A172 (cell line): ENCODE measurements at regions not wholly inside any gene's neighbourhood (a gene's known extent, or its start where the extent isn't known, plus 50 kb on each side); places are given as distances from the start of the nearest gene placed in this dataset.
A peak's percentile ranks its signal among the peaks of the same experiment; 100 is the strongest.

Source experiments
- DNase-seq: peaks from one replicate; pipeline ENCODE4 v3.0.0-alpha.2; 2015; ENCODE audit warnings: low spot score

DNA sequence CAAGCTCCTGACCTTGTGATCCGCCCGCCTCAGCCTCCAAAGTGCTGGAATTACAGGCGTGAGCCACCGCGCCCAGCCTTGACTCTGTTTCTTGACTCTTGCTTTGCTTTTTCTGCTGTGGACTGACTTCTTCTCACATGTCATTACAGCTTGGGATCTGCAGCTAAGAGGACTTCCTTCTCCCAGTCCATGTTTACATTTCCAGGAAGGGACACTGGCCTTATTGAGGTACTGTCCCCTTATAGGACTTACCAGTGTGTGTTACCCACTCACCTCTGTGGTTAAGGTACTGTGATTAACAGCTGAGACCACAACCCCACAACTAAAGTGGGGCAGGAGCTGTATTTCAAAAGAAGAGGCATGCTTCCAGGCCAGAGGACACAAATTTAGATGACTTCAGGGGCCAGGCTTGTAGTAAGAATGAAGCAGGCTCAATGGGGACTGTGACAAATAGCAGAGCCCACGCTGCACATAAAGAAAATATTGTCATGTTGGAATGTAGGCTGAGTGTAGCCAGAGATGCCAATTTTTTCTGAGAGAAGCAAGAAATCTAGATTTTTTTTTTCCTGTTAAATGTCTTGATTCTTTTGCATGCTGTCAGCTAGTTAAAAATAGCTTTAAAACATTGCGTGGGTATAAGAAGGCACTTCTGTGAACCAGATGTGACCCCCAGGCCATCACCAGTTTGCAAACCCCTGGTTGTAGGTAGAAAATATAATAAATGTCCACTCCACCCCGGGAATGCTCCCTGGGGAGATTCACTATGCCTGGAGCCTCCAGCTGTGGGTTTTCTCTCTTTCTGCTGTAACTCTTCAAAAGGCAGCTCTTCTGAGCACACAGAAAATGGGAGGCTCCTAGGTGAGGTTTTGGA lies 75.0 kb downstream of the PTPDC1 start:
- no peak for DNase-seq

DNA sequence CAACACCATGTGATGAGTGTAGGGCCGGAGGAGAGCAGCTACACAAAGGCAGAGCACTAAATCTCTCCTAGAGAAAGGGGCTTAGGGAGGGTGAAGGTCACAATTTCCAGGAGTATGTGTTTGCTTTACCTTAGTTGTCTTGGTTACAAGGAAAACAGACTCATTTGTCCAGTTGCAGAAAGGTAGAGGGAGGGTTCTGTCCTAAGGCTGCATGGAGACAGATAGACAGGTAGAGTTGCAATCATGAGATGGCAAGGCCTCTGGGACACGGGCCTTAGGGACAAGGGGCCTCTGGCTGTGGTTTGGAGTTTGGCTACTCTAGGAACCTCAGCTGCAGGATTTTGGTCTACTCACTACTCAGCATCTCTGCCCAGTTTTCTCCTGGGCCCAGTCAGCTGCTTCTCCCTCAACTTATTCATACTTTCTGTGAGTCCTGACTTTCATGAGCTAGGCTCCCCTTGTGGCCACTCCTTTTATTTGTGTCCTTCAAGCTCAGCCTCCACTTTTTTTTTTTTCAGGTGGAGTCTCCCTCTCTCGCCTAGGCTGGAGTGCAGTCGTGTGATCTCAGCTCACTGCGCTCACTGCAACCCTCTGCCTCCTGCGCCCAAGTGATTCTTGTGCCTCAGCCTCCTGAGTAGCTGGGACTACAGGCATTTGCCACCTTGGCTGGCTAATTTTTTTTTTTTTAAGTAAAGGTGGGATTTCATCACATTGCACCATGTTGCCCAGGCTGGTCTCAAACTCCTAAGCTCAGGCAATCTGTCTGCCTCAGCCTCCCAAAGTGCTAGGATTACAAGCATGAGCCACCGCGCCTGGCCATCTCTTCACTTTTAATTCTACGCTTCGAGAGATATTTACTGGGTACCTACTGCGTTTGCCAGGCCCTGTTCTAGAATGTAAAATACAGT lies 76.6 kb downstream of the PTPDC1 start:
- DNase-seq: no peak

DNA sequence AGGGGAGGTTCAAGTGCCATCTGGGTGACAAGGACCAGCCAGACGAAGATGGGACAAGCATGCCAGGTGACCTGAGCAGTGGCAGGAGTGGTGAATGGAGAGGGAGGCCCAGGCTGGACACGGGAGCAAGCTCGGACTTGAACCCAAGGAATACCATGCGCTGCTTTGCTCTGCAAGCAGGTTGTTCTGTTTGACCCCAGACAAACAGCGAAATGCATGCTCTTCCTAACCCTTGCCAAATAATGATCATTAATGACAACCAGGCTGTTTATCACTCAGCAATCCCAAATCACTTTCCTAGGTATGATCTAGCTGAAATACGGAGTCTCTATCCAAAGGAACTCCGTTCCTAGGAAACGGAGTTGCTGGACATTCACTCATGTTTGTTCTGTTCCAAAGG lies 77.4 kb downstream of the PTPDC1 start:
- DNase-seq: no peak

DNA sequence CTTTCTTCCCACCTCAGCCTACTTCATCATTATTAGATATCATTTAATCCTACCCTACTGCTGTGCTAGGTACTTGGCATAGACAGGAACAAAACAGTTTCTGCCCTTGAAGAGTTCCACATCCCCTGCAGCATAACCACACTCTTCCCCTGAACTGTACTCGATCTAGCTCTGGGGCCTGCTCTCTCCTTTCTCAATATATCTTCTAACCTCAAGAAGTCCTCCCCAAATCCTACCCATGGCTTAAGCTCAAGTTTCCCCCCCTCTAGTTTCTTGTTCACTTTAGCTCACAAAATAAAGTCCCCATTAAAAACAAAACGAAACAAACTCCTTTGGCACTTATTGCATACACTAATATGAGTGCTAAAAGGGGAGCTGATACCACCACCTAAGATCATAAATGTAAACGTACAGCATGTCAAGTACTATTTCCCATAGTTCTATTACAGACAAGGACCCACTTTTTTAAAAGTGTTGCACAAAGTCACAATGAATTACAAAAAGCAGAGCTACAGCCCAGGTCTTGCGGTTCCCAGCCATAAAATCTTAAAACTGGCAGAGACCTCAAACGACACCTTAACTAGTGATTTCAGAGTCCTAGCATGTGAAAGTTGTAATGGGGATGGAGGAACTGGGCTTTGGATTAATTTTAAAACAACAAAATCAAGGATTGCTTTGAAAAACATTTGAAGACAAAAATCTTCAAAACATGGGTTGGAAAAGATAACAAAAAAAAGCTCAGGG lies 80.7 kb downstream of the PTPDC1 start:
- no peak for DNase-seq

DNA sequence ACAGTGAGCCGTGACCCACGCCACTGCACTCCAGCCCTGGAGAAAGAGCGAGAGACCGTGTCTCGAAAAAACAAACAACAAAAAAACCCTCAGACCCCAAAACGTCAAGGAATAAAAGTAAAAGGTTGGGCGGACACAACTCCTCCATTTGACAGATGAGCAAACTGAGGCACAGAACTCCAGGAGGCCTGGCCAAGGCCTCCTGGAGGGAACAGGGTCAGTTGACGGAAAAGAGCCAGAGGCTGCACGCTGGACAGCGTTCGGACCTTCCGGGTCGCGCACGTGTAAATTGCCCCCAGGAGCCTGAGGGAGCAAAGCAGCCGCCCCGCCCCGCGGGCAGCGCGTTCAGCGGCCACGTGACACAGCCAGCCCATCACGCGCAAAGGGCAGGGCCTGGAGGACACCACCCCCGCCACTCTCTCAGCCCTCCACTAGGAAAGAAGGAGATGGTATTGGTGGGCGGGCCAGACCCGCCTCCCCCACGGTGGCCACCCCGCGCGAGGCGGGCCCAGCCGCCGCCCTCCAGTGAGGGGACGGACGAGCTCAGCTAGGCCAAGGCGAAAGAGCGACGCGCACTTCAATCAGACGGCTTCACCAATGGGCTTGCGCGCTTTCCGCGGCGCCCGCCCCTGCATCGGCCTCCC lies 81.5 kb downstream of the PTPDC1 start:
- DNase-seq: peak; percentile 99

DNA sequence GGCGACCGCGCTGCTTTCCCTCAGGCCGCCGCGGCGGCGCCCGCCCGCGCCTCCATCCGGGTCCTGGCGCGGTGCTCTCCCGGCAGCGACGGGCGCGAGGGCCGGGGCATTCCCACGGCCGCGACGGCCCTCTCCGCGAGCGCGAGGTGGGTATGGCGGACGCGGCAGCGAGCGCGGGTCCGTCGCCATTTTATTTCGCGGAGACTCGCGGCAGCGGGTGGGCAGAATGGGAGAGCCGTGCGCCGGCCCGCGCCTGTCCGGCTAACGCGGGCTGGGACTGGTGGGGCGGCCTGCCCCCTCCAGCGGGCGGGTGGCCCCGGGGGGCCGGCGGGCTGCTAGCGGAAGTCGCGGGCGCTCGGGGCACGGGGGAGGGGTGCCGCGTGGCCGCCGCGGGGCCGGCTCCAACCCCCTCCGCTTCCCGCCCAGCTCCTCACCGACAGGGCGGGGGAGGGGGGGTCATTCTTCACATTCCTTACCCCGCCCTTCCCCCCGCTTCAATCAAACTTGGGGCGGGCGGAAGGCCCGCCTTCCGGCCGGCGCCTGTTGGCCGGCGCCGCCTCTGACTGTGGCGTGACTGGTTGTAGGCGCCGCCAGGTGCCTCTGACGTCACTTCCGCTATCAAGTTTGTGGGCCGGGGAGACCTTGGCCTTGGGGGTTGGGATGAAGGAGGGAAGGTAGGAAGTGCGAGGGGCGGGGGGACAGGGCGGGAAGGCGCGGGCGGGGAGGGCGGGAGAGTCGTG lies 82.1 kb downstream of the PTPDC1 start:
- DNase-seq: peak; percentile 99

DNA sequence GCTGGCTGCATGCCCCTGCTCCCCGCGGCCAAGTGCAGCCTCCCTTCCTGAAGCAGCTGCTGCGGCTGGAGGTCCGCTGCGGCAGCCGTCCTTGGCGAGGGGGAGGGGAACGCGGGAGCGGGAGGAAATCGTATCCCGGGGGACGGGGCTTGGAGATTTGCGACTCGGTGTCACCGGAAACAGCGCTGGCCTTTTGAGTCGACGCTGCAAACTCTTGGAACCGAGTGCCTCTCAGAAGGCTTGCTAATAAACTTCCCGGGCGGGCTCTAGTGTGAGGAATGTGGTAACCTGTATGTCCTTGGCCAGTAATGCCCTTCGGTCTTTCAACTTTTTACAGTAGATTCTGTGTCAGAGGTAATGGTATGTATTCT lies 82.7 kb downstream of the PTPDC1 start:
- no peak for DNase-seq

DNA sequence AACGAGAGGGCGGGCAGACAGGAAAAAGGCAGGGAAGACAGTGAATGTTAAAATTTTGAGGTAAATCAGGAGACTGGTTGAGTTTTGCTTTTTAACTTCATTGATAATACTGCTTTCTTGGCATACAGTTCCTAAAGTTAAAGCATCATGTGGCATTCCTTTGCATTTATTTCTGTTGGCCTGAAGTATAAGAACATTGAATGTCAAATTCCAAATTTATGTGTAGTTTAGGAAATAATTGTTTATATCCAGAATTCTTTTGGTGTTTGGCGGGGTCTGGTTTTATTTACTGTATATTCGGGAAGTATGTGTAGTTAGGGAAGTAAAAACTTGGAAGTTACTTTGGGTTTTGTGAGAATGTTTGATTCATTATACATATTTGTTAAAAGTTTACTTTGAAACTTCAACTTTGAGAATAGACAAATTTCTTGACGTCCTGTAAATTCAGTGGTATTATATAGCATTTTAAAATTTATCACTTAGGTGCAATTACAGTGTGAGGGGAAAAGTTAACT lies 83.2 kb downstream of the PTPDC1 start:
- DNase-seq: no peak

DNA sequence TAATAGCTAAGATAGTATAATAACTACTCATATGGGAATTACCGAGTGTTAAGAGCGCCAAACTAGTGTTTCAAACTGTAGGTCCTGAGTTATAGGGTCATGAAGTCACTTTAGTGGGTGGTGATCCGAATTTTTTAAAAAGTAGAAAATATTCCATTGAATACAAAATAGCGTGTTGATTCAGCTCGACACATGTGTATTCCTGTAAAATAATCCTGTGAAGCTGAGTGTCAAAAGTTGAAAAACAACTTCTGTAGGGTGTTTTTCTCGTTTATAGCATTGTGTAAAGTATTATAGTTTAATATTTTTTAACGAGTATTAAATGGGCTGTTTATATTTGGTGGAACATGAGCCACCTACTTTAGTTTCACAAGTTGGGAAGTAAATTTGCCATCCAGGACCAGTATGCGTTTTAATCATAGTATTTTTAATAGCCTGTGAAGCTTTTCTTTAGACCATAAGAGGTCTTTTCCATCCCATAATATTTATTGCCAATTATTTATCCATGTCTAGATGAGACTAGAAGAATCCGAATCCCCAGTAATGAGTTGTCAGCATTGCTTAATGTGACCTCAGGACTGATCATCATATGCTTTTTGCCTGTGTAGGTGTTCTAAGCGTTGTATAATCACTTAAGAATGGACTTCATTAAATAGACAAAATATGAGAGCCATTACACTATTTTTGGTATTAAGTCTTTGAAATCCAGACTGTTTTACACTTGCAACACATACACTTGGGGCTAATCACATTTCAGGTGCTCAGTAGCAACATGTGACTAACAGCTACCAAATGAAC lies 84.1 kb downstream of the PTPDC1 start:
- no peak for DNase-seq

DNA sequence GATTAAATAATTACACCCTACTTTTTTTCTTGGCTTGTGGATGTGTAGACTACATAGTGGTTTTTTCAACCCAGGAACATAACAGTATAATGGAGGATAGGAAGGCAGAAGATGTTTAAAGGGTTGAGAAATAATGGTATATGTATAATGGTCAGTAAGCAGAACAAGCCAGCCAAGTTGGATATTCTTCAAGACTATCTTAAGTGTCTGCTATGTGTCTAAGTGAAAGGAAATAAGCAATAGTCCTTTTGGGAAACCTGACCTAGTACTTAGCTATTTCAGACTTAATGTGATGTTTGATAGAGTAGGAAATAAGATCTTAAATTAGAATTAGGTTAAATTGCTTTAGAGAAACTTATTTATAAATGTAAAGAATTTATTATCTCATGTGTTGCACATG lies 85.7 kb downstream of the PTPDC1 start:
- no peak for DNase-seq

DNA sequence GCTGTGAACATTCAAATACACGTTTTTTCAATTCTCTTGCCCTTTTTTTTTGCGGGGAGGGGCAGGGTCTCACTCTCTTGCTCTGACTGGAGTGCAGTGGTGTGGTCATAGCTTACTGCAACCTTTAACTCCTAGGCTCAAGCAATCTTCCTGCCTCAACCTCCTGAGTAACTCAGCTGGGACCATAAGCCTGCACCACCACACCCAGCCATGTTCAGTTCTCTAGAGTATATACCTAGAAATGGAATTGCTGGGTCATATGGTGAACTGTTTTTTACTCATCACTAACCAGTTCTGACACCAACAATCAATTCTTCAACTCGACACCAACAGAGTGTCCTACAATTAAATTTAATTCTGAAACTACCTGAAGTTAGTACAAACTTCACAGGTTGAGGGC lies 85.5 kb upstream of the ZNF169 start:
- DNase-seq: no peak

DNA sequence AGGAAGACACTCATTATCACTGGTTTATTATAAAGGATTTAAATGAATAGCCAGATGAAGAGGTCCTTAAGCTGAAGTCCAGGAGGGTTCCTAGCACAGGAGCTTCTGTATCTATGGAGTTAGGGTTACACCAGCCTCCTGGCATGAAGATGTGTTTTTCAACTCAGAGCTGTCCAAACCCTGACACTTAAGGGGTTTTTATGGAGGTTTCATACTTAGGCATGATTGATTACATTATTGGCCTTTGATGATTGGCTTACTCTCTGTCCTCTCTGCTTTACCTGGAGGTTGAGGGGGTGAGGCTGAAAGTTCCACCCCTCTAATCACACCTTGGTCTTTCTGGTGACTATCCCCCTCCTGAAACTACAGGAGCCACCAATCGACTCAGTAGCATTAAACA lies 84.9 kb upstream of the ZNF169 start:
- no peak for DNase-seq

DNA sequence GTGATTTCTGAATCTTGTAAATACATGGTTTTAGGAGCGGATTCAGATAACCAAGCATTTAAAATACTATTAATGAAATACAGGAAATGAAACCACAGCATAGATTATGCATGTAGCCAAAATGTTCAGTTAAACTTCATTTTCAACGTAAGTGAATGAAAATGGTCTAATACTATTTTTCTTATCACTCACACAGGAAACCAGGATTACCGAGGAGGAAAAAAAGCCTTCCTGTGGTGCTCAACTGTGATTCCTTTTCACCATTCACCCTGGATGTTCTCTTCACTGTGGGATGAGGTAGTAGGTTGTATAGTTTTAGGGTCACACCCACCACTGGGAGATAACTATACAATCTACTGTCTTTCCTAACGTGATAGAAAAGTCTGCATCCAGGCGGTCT lies 83.4 kb upstream of the ZNF169 start:
- DNase-seq: no peak

DNA sequence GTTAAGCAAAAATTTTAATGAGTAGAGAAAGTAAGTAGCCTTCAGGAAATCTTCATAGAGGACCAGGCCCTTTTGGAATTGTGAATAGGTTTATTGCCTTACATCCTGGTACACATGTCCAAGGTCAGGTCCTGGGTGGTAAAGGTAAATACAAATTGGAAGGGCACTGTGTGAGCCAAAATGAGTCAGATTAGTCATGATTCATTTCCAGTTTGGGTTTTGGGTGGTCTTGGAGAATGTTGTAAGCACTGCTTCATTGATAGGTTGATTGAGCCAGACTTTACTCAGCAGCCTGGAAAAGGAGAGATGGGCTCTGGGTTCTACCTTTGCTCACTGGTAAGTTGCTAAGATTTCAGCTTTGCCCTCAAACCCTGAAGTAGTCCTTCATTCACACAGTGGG lies 82.5 kb upstream of the ZNF169 start:
- DNase-seq: no peak

DNA sequence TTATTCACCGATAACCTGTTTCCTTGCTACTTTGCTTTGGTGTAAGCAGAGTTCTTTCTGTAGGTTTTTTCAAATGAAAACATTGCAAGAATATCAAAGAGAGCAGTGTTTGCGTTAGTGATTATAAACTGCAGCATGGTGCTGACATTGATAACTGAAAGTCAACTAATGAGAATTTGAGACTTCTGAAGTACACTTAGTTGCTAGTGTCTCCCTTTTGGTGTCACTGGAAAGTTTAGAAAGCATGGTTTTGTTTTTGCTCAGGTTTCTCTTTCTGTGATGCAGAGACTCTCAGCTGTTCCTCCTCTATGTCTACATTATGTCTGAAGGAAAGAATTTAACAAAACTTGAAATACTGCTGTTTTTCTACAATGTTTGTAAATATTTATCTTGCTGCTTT lies 80.2 kb upstream of the ZNF169 start:
- DNase-seq: no peak

DNA sequence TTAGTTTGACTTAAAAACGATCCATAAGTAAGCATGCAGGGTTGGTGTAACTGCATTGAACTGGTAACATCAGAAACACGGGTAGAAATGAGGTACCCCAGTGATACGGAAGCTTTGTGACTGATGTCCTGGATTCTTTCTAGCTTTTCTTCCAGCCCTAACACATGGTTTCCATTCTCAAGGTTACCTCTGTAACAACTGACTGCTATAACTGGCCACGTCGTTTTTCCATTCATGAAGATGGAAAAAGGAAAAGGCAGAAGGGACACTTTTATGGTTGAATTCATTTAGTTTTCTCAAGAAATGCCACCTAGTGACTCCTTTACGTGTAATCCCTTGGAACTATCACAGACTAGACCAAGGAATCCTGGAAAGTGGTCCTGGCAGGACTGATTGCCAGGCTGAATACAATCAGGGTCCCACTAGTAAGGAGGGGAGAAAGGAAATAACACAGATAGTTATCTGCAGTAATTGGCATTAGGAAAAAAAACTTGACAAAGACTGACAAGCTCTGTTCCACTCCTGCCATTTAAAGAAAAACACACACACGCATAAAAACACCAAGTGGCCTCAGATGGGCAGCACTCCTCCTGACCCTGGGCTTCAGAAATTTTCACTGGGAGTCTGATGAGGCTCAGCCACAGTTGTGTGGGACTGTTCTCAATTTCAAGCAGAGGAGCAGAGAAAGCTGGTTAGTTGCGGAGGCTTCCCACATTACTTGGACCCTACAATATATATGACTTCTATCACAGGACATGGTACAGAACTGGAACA lies 77.5 kb upstream of the ZNF169 start:
- DNase-seq: no peak

DNA sequence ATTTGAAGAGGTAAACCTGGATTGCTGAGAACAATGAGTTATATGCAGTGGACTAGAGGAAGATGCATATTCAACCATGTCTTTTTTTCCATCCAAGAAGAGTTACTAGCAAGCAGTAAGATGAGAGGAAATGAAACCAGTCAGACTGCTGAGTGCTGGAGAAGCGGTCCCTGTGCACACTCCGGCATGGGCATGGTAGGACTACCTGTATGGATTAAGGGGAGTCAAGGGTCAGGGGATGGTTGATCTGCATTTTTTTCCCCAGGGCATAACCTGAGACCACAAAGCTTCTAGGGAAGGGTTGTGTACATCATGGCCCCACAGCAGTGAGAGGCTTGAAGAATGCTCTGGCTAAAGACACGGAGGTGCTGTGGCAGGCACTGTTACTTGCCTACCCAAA lies 76.6 kb upstream of the ZNF169 start:
- DNase-seq: no peak

DNA sequence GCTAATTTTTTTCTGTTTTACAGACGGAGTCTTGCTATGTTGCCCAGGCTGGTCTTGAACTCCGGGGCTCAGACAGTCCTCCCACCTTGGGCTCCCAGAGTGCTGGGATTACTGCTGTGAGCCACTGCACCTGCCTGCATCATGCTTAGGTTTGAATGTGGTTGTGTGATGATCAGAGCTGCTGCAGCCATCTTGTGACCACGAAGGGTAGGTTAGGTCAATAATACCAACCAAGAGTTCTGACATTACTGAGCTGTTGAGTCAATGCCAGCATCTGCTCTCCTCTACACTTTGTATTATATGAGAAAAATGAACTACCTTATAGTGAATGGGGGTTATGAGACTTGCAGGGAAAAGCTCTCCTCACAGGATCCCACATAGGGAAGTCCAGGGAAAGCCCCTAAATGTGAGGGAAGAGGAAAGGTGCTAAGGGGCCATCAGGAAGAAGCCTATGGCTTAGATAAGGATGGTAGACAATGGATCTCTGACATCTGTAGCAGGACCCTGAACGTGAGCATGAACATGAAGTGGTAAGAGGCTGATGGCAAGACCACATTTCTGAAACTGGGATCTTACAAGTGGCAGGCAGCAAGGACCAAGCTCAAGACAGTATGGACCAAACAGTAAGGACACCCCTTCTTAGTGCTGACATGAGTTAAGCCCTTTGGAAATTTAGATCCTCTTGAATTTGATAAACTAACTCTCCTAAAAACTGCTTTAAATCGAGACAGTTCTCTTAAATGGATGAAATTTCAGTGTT lies 75.7 kb upstream of the ZNF169 start:
- no peak for DNase-seq

DNA sequence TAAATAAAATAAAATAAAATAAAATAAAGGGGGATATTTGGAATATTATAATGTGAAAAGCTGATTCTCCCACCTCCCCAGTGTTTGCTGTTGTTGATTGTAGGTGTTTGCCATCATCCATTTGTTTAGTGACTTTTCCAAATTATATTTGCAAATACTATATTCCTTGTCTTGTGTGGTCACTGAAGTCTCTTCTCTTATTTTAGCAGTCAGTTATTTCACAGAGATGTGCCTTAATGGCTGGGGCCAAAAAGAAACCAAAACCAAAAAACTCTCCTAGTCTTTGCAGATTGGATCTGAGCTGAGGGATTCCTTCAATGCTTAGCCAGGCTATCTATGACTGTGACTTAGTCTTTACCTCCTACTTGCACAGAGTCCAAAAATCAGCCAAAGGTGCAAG lies 70.9 kb upstream of the ZNF169 start:
- DNase-seq: no peak
